ENCODE measurements at regions not wholly inside any gene's neighbourhood (a gene's known extent, or its start where the extent isn't known, plus 50 kb on each side); places are given as distances from the start of the nearest gene placed in this dataset.

GRCh38 chr9:2263665-2264064, 248.5 kb downstream of the SMARCA2 start:
- no peak overlapping the region for H3K18ac ChIP-seq (ENCODE audit: low read length)
- no peak overlapping the region for H3K4me3 ChIP-seq (ENCODE audit: low read length)
- H3K27me3 ChIP-seq (ENCODE audit: insufficient read depth, low read length, poor library complexity): no peaks in the 10 kb centered on the region
- H3K23ac ChIP-seq (ENCODE audit: low read length): no peak overlapping the region
- H2BK15ac ChIP-seq (replicated peaks; ENCODE audit: low read depth): no peak overlapping the region
- WGBS (ENCODE audit: extremely low coverage, insufficient coverage, low lambda C conversion rate): no CpG with 5 or more reads among the region's 3 CpGs
- H3K27ac ChIP-seq (ENCODE audit: low read depth, low read length): no peak overlapping the region
- H2BK120ac ChIP-seq (ENCODE audit: low read depth, low read length): no peak overlapping the region
- no peak overlapping the region for H3K4ac ChIP-seq (ENCODE audit: low read depth, low read length)
- H3K79me2 ChIP-seq (ENCODE audit: control insufficient read depth, insufficient read depth, low read length): no peaks in the 10 kb centered on the region
- no peak overlapping the region for H3K56ac ChIP-seq (ENCODE audit: low read length)
- H4K8ac ChIP-seq (ENCODE audit: low read depth, low read length): no peak overlapping the region
- no peak overlapping the region for H3K4me2 ChIP-seq (ENCODE audit: low read length)
- no peak overlapping the region for H2BK5ac ChIP-seq (ENCODE audit: low read length)
- DNase-seq: no peak
- no peaks in the 10 kb centered on the region for H3K36me3 ChIP-seq (ENCODE audit: control insufficient read depth, insufficient read depth, low read length)
- no peak overlapping the region for H3K9ac ChIP-seq (ENCODE audit: low read length)
- no peaks in the 10 kb centered on the region for H3K4me1 ChIP-seq (ENCODE audit: control insufficient read depth, low read depth, low read length)
- H4K5ac ChIP-seq (ENCODE audit: low read length): no peak overlapping the region
- H3K79me1 ChIP-seq (ENCODE audit: low read length): no peaks in the 10 kb centered on the region
- H2AK5ac ChIP-seq (ENCODE audit: low read length): no peak overlapping the region

- Histone ChIP-seq H3K4me1 (ENCODE audit: control insufficient read depth, low read depth, low read length) (no peaks in the 10 kb centered on the region), H3K36me3 (ENCODE audit: control insufficient read depth, insufficient read depth, low read length) (no peaks in the 10 kb centered on the region), H3K18ac (ENCODE audit: low read length) (no peak overlapping the region), H3K56ac (ENCODE audit: low read length) (no peak overlapping the region), H3K79me2 (ENCODE audit: control insufficient read depth, insufficient read depth, low read length) (no peaks in the 10 kb centered on the region), H3K79me1 (ENCODE audit: low read length) (no peaks in the 10 kb centered on the region), H2BK15ac (replicated peaks; ENCODE audit: low read depth) (no peak overlapping the region), H2AK5ac (ENCODE audit: low read length) (no peak overlapping the region), H3K4me2 (ENCODE audit: low read length) (no peak overlapping the region), H3K27ac (ENCODE audit: low read depth, low read length) (no peak overlapping the region), H4K5ac (ENCODE audit: low read length) (no peak overlapping the region), H3K23ac (ENCODE audit: low read length) (no peak overlapping the region), H3K4me3 (ENCODE audit: low read length) (no peak overlapping the region), H2BK5ac (ENCODE audit: low read length) (no peak overlapping the region), H2BK120ac (ENCODE audit: low read depth, low read length) (no peak overlapping the region), H3K9ac (ENCODE audit: low read length) (no peak overlapping the region), H3K4ac (ENCODE audit: low read depth, low read length) (no peak overlapping the region), H4K8ac (ENCODE audit: low read depth, low read length) (no peak overlapping the region), H3K27me3 (ENCODE audit: insufficient read depth, low read length, poor library complexity) (no peaks in the 10 kb centered on the region)
- no CpG with 5 or more reads among the region's 8 CpGs for WGBS (ENCODE audit: extremely low coverage, insufficient coverage, low lambda C conversion rate)
- no peak for DNase-seq
Measured at GRCh38 chr9:2264081-2264480, 248.9 kb downstream of the SMARCA2 start.

- Histone ChIP-seq H3K79me2 (ENCODE audit: control insufficient read depth, insufficient read depth, low read length) (no peaks in the 10 kb centered on the region), H3K36me3 (ENCODE audit: control insufficient read depth, insufficient read depth, low read length) (no peaks in the 10 kb centered on the region), H3K23ac (ENCODE audit: low read length) (no peak overlapping the region), H3K4me1 (ENCODE audit: control insufficient read depth, low read depth, low read length) (no peaks in the 10 kb centered on the region), H3K4me2 (ENCODE audit: low read length) (no peak overlapping the region), H3K27ac (ENCODE audit: low read depth, low read length) (no peak overlapping the region), H3K18ac (ENCODE audit: low read length) (no peak overlapping the region), H2BK15ac (replicated peaks; ENCODE audit: low read depth) (no peak overlapping the region), H2BK120ac (ENCODE audit: low read depth, low read length) (no peak overlapping the region), H2AK5ac (ENCODE audit: low read length) (no peak overlapping the region), H3K4me3 (ENCODE audit: low read length) (no peak overlapping the region), H2BK5ac (ENCODE audit: low read length) (no peak overlapping the region), H3K9ac (ENCODE audit: low read length) (no peak overlapping the region), H4K8ac (ENCODE audit: low read depth, low read length) (no peak overlapping the region), H3K56ac (ENCODE audit: low read length) (no peak overlapping the region), H3K27me3 (ENCODE audit: insufficient read depth, low read length, poor library complexity) (no peaks in the 10 kb centered on the region), H4K5ac (ENCODE audit: low read length) (no peak overlapping the region), H3K4ac (ENCODE audit: low read depth, low read length) (no peak overlapping the region), H3K79me1 (ENCODE audit: low read length) (no peaks in the 10 kb centered on the region)
- WGBS (ENCODE audit: extremely low coverage, insufficient coverage, low lambda C conversion rate): no CpG with 5 or more reads among the region's 7 CpGs
- DNase-seq: no peak
Measured at GRCh38 chr9:2267181-2267745, 252.1 kb downstream of the SMARCA2 start.

GRCh38 chr9:2269778-2270177, 254.6 kb downstream of the SMARCA2 start:
- no peak overlapping the region for H4K5ac ChIP-seq (ENCODE audit: low read length)
- no peak for DNase-seq
- no peak overlapping the region for H2BK120ac ChIP-seq (ENCODE audit: low read depth, low read length)
- H3K79me1 ChIP-seq (ENCODE audit: low read length): no peaks in the 10 kb centered on the region
- no peak overlapping the region for H3K27ac ChIP-seq (ENCODE audit: low read depth, low read length)
- no peak overlapping the region for H3K56ac ChIP-seq (ENCODE audit: low read length)
- H3K27me3 ChIP-seq (ENCODE audit: insufficient read depth, low read length, poor library complexity): no peaks in the 10 kb centered on the region
- no peak overlapping the region for H3K4me3 ChIP-seq (ENCODE audit: low read length)
- H3K18ac ChIP-seq (ENCODE audit: low read length): no peak overlapping the region
- H3K9ac ChIP-seq (ENCODE audit: low read length): no peak overlapping the region
- H3K23ac ChIP-seq (ENCODE audit: low read length): no peak overlapping the region
- H3K4me1 ChIP-seq (ENCODE audit: control insufficient read depth, low read depth, low read length): peaks cover 5% of the 10 kb centered on the region
- H2BK15ac ChIP-seq (replicated peaks; ENCODE audit: low read depth): no peak overlapping the region
- H2AK5ac ChIP-seq (ENCODE audit: low read length): no peak overlapping the region
- H4K8ac ChIP-seq (ENCODE audit: low read depth, low read length): no peak overlapping the region
- H3K4me2 ChIP-seq (ENCODE audit: low read length): no peak overlapping the region
- no peak overlapping the region for H2BK5ac ChIP-seq (ENCODE audit: low read length)
- H3K79me2 ChIP-seq (ENCODE audit: control insufficient read depth, insufficient read depth, low read length): no peaks in the 10 kb centered on the region
- H3K4ac ChIP-seq (ENCODE audit: low read depth, low read length): no peak overlapping the region
- no peaks in the 10 kb centered on the region for H3K36me3 ChIP-seq (ENCODE audit: control insufficient read depth, insufficient read depth, low read length)
- WGBS (ENCODE audit: extremely low coverage, insufficient coverage, low lambda C conversion rate): no CpG with 5 or more reads among the region's 3 CpGs

GRCh38 chr9:2270565-2270964, 255.4 kb downstream of the SMARCA2 start:
- no peak overlapping the region for H3K18ac ChIP-seq (ENCODE audit: low read length)
- no peak overlapping the region for H2BK120ac ChIP-seq (ENCODE audit: low read depth, low read length)
- H3K79me1 ChIP-seq (ENCODE audit: low read length): no peaks in the 10 kb centered on the region
- no peak overlapping the region for H3K4me3 ChIP-seq (ENCODE audit: low read length)
- no peak for DNase-seq
- WGBS (ENCODE audit: extremely low coverage, insufficient coverage, low lambda C conversion rate): no CpG with 5 or more reads among the region's 5 CpGs
- no peak overlapping the region for H3K4ac ChIP-seq (ENCODE audit: low read depth, low read length)
- no peak overlapping the region for H3K27ac ChIP-seq (ENCODE audit: low read depth, low read length)
- H2AK5ac ChIP-seq (ENCODE audit: low read length): no peak overlapping the region
- H2BK5ac ChIP-seq (ENCODE audit: low read length): no peak overlapping the region
- H3K4me2 ChIP-seq (ENCODE audit: low read length): no peak overlapping the region
- no peak overlapping the region for H3K56ac ChIP-seq (ENCODE audit: low read length)
- H4K5ac ChIP-seq (ENCODE audit: low read length): no peak overlapping the region
- H3K23ac ChIP-seq (ENCODE audit: low read length): no peak overlapping the region
- H3K27me3 ChIP-seq (ENCODE audit: insufficient read depth, low read length, poor library complexity): no peaks in the 10 kb centered on the region
- no peak overlapping the region for H2BK15ac ChIP-seq (replicated peaks; ENCODE audit: low read depth)
- no peaks in the 10 kb centered on the region for H3K79me2 ChIP-seq (ENCODE audit: control insufficient read depth, insufficient read depth, low read length)
- H3K36me3 ChIP-seq (ENCODE audit: control insufficient read depth, insufficient read depth, low read length): no peaks in the 10 kb centered on the region
- no peak overlapping the region for H4K8ac ChIP-seq (ENCODE audit: low read depth, low read length)
- H3K9ac ChIP-seq (ENCODE audit: low read length): no peak overlapping the region
- H3K4me1 ChIP-seq (ENCODE audit: control insufficient read depth, low read depth, low read length): peaks cover 10% of the 10 kb centered on the region

- no peak overlapping the region for H2BK15ac ChIP-seq (replicated peaks; ENCODE audit: low read depth)
- peaks cover 10% of the 10 kb centered on the region for H3K4me1 ChIP-seq (ENCODE audit: control insufficient read depth, low read depth, low read length)
- H4K5ac ChIP-seq (ENCODE audit: low read length): no peak overlapping the region
- H3K4me2 ChIP-seq (ENCODE audit: low read length): no peak overlapping the region
- H3K27ac ChIP-seq (ENCODE audit: low read depth, low read length): no peak overlapping the region
- H3K18ac ChIP-seq (ENCODE audit: low read length): no peak overlapping the region
- no peak overlapping the region for H3K9ac ChIP-seq (ENCODE audit: low read length)
- H3K27me3 ChIP-seq (ENCODE audit: insufficient read depth, low read length, poor library complexity): no peaks in the 10 kb centered on the region
- no peak overlapping the region for H3K23ac ChIP-seq (ENCODE audit: low read length)
- no peaks in the 10 kb centered on the region for H3K36me3 ChIP-seq (ENCODE audit: control insufficient read depth, insufficient read depth, low read length)
- H3K4me3 ChIP-seq (ENCODE audit: low read length): no peak overlapping the region
- H2BK5ac ChIP-seq (ENCODE audit: low read length): no peak overlapping the region
- no peaks in the 10 kb centered on the region for H3K79me1 ChIP-seq (ENCODE audit: low read length)
- no peak overlapping the region for H3K56ac ChIP-seq (ENCODE audit: low read length)
- no CpG with 5 or more reads among the region's 4 CpGs for whole genome bisulfite sequencing (ENCODE audit: extremely low coverage, insufficient coverage, low lambda C conversion rate)
- H4K8ac ChIP-seq (ENCODE audit: low read depth, low read length): no peak overlapping the region
- H3K4ac ChIP-seq (ENCODE audit: low read depth, low read length): no peak overlapping the region
- DNase-seq: peak; percentile 72
- H3K79me2 ChIP-seq (ENCODE audit: control insufficient read depth, insufficient read depth, low read length): peaks cover 2% of the 10 kb centered on the region
- H2AK5ac ChIP-seq (ENCODE audit: low read length): no peak overlapping the region
- no peak overlapping the region for H2BK120ac ChIP-seq (ENCODE audit: low read depth, low read length)
Measured at GRCh38 chr9:2271426-2271825, 256.3 kb downstream of the SMARCA2 start.
